Fibroblast of lung (primary cell): ENCODE measurements at regions not wholly inside any gene's neighbourhood (a gene's known extent, or its start where the extent isn't known, plus 50 kb on each side); places are given as distances from the start of the nearest gene placed in this dataset.

ENCODE experiments used
- DNase-seq, 2 donors: peaks; one replicate each; pipeline versions ENCODE4 v3.0.0 to v3.0.0-alpha.2; 2010; ENCODE audit warnings: low read depth in 2 of 2
- H2AFZ ChIP-seq: 2 replicates; pipeline ENCODE4 v1.5.1; 2012; ENCODE audit warnings: low read length, control low read depth, inconsistent platforms
- H3K27ac ChIP-seq: 2 replicates; pipeline ENCODE4 v1.5.1; 2011; ENCODE audit warnings: low read length, control low read depth; ENCODE audit not compliant: insufficient read depth
- H3K27me3 ChIP-seq: 2 replicates; pipeline ENCODE4 v1.5.1; 2011; ENCODE audit warnings: mild to moderate bottlenecking, low read length; ENCODE audit not compliant: control insufficient read depth, insufficient read depth
- H3K36me3 ChIP-seq: 2 replicates; pipeline ENCODE4 v1.5.1; 2011; ENCODE audit warnings: low read length; ENCODE audit not compliant: control insufficient read depth, insufficient read depth
- H3K4me1 ChIP-seq: 2 replicates; pipeline ENCODE4 v1.5.1; 2011; ENCODE audit warnings: low read length; ENCODE audit not compliant: control insufficient read depth, insufficient read depth; ENCODE audit errors: extremely low read depth
- H3K4me2 ChIP-seq: 2 replicates; pipeline ENCODE4 v1.5.1; 2011; ENCODE audit warnings: low read length, control low read depth; ENCODE audit not compliant: insufficient read depth; ENCODE audit errors: extremely low read depth
- H3K4me3 ChIP-seq, 4 experiments: fragments of 200-600 bp in 1 of 4; sonication (generic) in 1 of 4; replicated peaks in 1 of 4; 2 replicates each; pipeline ENCODE4 v1.5.1; 2011 to 2016; ENCODE audit warnings: low read length in 4 of 4, low read depth in 3 of 4, mild to moderate bottlenecking in 3 of 4, control low read depth in 2 of 4, inconsistent platforms in 1 of 4, mixed read lengths in 1 of 4; ENCODE audit not compliant: insufficient read depth in 1 of 4; ENCODE audit errors: control extremely low read depth in 1 of 4
- H3K79me2 ChIP-seq: 2 replicates; pipeline ENCODE4 v1.5.1; 2012; ENCODE audit warnings: mild to moderate bottlenecking, low read length, inconsistent platforms; ENCODE audit not compliant: control insufficient read depth, insufficient read depth
- H3K9ac ChIP-seq: 2 replicates; pipeline ENCODE4 v1.5.1; 2011; ENCODE audit warnings: mild to moderate bottlenecking, low read length, control low read depth; ENCODE audit not compliant: insufficient read depth
- H3K9me3 ChIP-seq: 2 replicates; pipeline ENCODE4 v1.5.1; 2012; ENCODE audit warnings: low read depth, low read length; ENCODE audit not compliant: control insufficient read depth, insufficient read depth
- H4K20me1 ChIP-seq: 2 replicates; pipeline ENCODE4 v1.5.1; 2011; ENCODE audit warnings: low read length; ENCODE audit not compliant: control insufficient read depth, insufficient read depth; ENCODE audit errors: extremely low read depth
- CTCF ChIP-seq, 2 donors: IDR thresholded peaks in 1 of 2; conservative IDR thresholded peaks in 1 of 2; 1 replicate in 1 of 2; 2 replicates in 1 of 2; pipeline ENCODE4 v1.5.1; 2011 to 2012; ENCODE audit warnings: low read length in 2 of 2, control low read depth in 1 of 2, inconsistent platforms in 1 of 2, low read depth in 1 of 2, mild to moderate bottlenecking in 1 of 2
- EZH2 ChIP-seq: IDR thresholded peaks from 2 replicates; pipeline ENCODE4 v1.5.1; 2012; ENCODE audit warnings: low read length, control low read depth, mild to moderate bottlenecking; ENCODE audit errors: missing control alignments

- no peak for TF ChIP-seq EZH2
- no peak for TF ChIP-seq CTCF (conservative IDR thresholded peaks at IDR 0.05 in 1 of 2, IDR thresholded peaks at IDR 0.05 in 1 of 2; ENCODE audit: low read depth in 1 of 2, low read length in 2 of 2)
- Histone ChIP-seq H3K4me2 (no peak overlapping the region), H2AFZ (no peak overlapping the region), H3K4me1 (peaks cover 10% of the 10 kb centered on the region), H4K20me1 (no peaks in the 10 kb centered on the region), H3K36me3 (no peaks in the 10 kb centered on the region), H3K9ac (no peak overlapping the region), H3K27ac (no peak overlapping the region), H3K4me3 (no peak overlapping the region), H3K79me2 (no peaks in the 10 kb centered on the region), H3K9me3 (no peaks in the 10 kb centered on the region), H3K27me3 (no peaks in the 10 kb centered on the region)
- DNase-seq, result no peak
Observed at GRCh38 chr3:31075876-31076275, 181.4 kb upstream of the GADL1 start.

GRCh38 chr3:31077021-31077601 lies 182.7 kb upstream of the GADL1 start:
- H3K4me3 ChIP-seq, result no peak overlapping the region
- H4K20me1 ChIP-seq, result no peaks in the 10 kb centered on the region
- H3K9me3 ChIP-seq, result no peaks in the 10 kb centered on the region
- no peak overlapping the region for H2AFZ ChIP-seq
- TF ChIP-seq EZH2, result no peak
- no peak for TF ChIP-seq CTCF (conservative IDR thresholded peaks at IDR 0.05 in 1 of 2, IDR thresholded peaks at IDR 0.05 in 1 of 2; ENCODE audit: low read depth in 1 of 2, low read length in 2 of 2)
- no peaks in the 10 kb centered on the region for H3K36me3 ChIP-seq
- no peaks in the 10 kb centered on the region for H3K79me2 ChIP-seq
- peak; percentile 88 to 97 for DNase-seq
- no peaks in the 10 kb centered on the region for H3K27me3 ChIP-seq
- no peak overlapping the region for H3K9ac ChIP-seq
- H3K4me1 ChIP-seq, result peaks cover 10% of the 10 kb centered on the region
- H3K27ac ChIP-seq, result peak overlapping the region; percentile 42
- H3K4me2 ChIP-seq, result peak overlapping the region; percentile 36

GRCh38 chr3:31077826-31078225 lies 183.4 kb upstream of the GADL1 start:
- H3K36me3 ChIP-seq, result no peaks in the 10 kb centered on the region
- H3K4me1 ChIP-seq, result peaks cover 10% of the 10 kb centered on the region
- H3K9me3 ChIP-seq, result no peaks in the 10 kb centered on the region
- peak in 1 of 2 donors; percentile 58 for DNase-seq
- peak overlapping the region; percentile 11 for H3K4me2 ChIP-seq
- peak overlapping the region; percentile 42 for H3K27ac ChIP-seq
- H3K27me3 ChIP-seq, result no peaks in the 10 kb centered on the region
- H4K20me1 ChIP-seq, result no peaks in the 10 kb centered on the region
- TF ChIP-seq CTCF (conservative IDR thresholded peaks at IDR 0.05 in 1 of 2, IDR thresholded peaks at IDR 0.05 in 1 of 2; ENCODE audit: low read depth in 1 of 2, low read length in 2 of 2) (no peak), EZH2 (no peak)
- no peaks in the 10 kb centered on the region for H3K79me2 ChIP-seq
- H2AFZ ChIP-seq, result peak overlapping the region; percentile 17
- no peak overlapping the region for H3K9ac ChIP-seq
- no peak overlapping the region for H3K4me3 ChIP-seq
